HEK293 (cell line): ENCODE measurements at regions not wholly inside any gene's neighbourhood (a gene's known extent, or its start where the extent isn't known, plus 50 kb on each side); places are given as distances from the start of the nearest gene placed in this dataset.

Experiments used
- CTCF ChIA-PET: fragments of 350-600 bp; formaldehyde crosslinking; extraction: SDS; loops from one replicate; lab custom pipeline; 2021; ENCODE audit warnings: antibody characterized with exemption; lab: Yijun Ruan, JAX
- POLR2A ChIA-PET: fragments of 300-600 bp; formaldehyde crosslinking; extraction: SDS; loops from one replicate; lab custom pipeline; 2020; ENCODE audit warnings: antibody characterized with exemption, inconsistent platforms; lab: Yijun Ruan, JAX
- H3K27ac ChIP-seq: fragments of 200-500 bp; sonication (Bioruptor generic); 2 replicates; pipeline ENCODE4 v1.5.1; 2014; ENCODE audit warnings: low read depth, low read length, control low read depth, inconsistent platforms; ENCODE audit errors: extremely low read depth
- H3K36me3 ChIP-seq, 2 experiments: fragments of 200-500 bp in 1 of 2; sonication (Bioruptor generic) in 1 of 2; 1 replicate in 1 of 2; 2 replicates in 1 of 2; pipeline ENCODE4 v1.5.1; 2014 to 2017; ENCODE audit warnings: inconsistent platforms in 2 of 2, low read length in 2 of 2; ENCODE audit not compliant: control insufficient read depth in 2 of 2, insufficient read depth in 1 of 2
- H3K4me1 ChIP-seq: fragments of 200-500 bp; sonication (Bioruptor generic); 2 replicates; pipeline ENCODE4 v1.5.1; 2014; ENCODE audit warnings: mild to moderate bottlenecking, low read length, inconsistent platforms; ENCODE audit not compliant: control insufficient read depth, insufficient read depth
- H3K4me3 ChIP-seq: 2 replicates; pipeline ENCODE4 v1.5.1; 2011; ENCODE audit warnings: low read depth, mild to moderate bottlenecking, control low read depth, low read length, moderate library complexity
- H3K9me3 ChIP-seq: fragments of 200-500 bp; sonication (Bioruptor generic); 2 replicates; pipeline ENCODE4 v1.5.1; 2014; ENCODE audit warnings: low read depth, low read length, inconsistent platforms; ENCODE audit not compliant: control insufficient read depth, insufficient read depth
- BCL6B ChIP-seq: fragments of 450-650 bp; formaldehyde crosslinking; IDR thresholded peaks from 2 replicates; pipeline ENCODE4 v1.5.1; 2017; ENCODE audit warnings: missing biosample characterization, missing genetic modification characterization
- PRDM1 ChIP-seq: fragments of 450-650 bp; formaldehyde crosslinking; IDR thresholded peaks from 2 replicates; pipeline ENCODE4; 2016; ENCODE audit warnings: missing biosample characterization, missing genetic modification characterization
- ZBTB11 ChIP-seq: fragments of 450-650 bp; formaldehyde crosslinking; conservative IDR thresholded peaks from 2 replicates; pipeline ENCODE4 v1.5.1; 2016; ENCODE audit warnings: low read depth, missing biosample characterization, missing genetic modification characterization
- ZNF114 ChIP-seq: fragments of 450-650 bp; formaldehyde crosslinking; IDR thresholded peaks from 2 replicates; pipeline ENCODE4 v1.5.0; 2017; ENCODE audit warnings: missing biosample characterization, missing genetic modification characterization
- ZNF221 ChIP-seq: fragments of 450-650 bp; formaldehyde crosslinking; IDR thresholded peaks from 2 replicates; pipeline ENCODE4 v1.5.1; 2017; ENCODE audit warnings: missing biosample characterization, missing genetic modification characterization, borderline replicate concordance
- ZNF23 ChIP-seq: fragments of 450-650 bp; formaldehyde crosslinking; IDR thresholded peaks from 2 replicates; pipeline ENCODE4 v1.5.1; 2016; ENCODE audit warnings: missing biosample characterization, missing genetic modification characterization, borderline replicate concordance
- ZNF26 ChIP-seq: fragments of 450-650 bp; formaldehyde crosslinking; IDR thresholded peaks from 2 replicates; pipeline ENCODE4 v1.5.1; 2016; ENCODE audit warnings: missing biosample characterization, missing genetic modification characterization
- ZNF302 ChIP-seq: fragments of 450-650 bp; formaldehyde crosslinking; IDR thresholded peaks from 2 replicates; pipeline ENCODE4 v1.5.1; 2016; ENCODE audit warnings: missing biosample characterization, missing genetic modification characterization, low read depth
- ZNF335 ChIP-seq: fragments of 450-650 bp; formaldehyde crosslinking; conservative IDR thresholded peaks from 2 replicates; pipeline ENCODE4 v1.5.1; 2016; ENCODE audit warnings: missing biosample characterization, missing genetic modification characterization
- ZNF404 ChIP-seq: fragments of 450-650 bp; formaldehyde crosslinking; IDR thresholded peaks from 2 replicates; pipeline ENCODE4 v1.5.1; 2017; ENCODE audit warnings: missing biosample characterization, missing genetic modification characterization
- ZNF426 ChIP-seq: fragments of 450-650 bp; formaldehyde crosslinking; IDR thresholded peaks from 2 replicates; pipeline ENCODE4 v1.5.1; 2017; ENCODE audit warnings: missing biosample characterization, missing genetic modification characterization, mild to moderate bottlenecking, inconsistent platforms, moderate library complexity
- ZNF529 ChIP-seq: fragments of 450-650 bp; formaldehyde crosslinking; IDR thresholded peaks from 2 replicates; pipeline ENCODE4 v1.5.1; 2017; ENCODE audit warnings: missing genetic modification characterization, missing biosample characterization; ENCODE audit not compliant: insufficient replicate concordance
- ZNF530 ChIP-seq: fragments of 450-650 bp; formaldehyde crosslinking; IDR thresholded peaks from 2 replicates; pipeline ENCODE4 v1.5.1; 2016; ENCODE audit warnings: low read depth, missing biosample characterization, missing genetic modification characterization
- ZSCAN18 ChIP-seq: fragments of 450-650 bp; formaldehyde crosslinking; IDR thresholded peaks from 2 replicates; pipeline ENCODE4 v1.5.1; 2016; ENCODE audit warnings: missing biosample characterization, missing genetic modification characterization
- ZXDB ChIP-seq: fragments of 450-650 bp; formaldehyde crosslinking; IDR thresholded peaks from 2 replicates; pipeline ENCODE4 v1.5.1; 2016; ENCODE audit warnings: missing biosample characterization, missing genetic modification characterization

GRCh38 chr6:92124200-92124651, 1295.1 kb downstream of the EPHA7 start:
- ChIA-PET POLR2A (no interaction called here), CTCF (interaction anchor here (0.7 kb wide), 1 partner anchor 10 kb away, joined by 4 read pairs; no protein-coding TSS in a partner anchor)
- Histone ChIP-seq H3K27ac (no peak overlapping the region), H3K4me3 (no peak overlapping the region), H3K4me1 (no peaks in the 10 kb centered on the region), H3K36me3 (no peaks in the 10 kb centered on the region), H3K9me3 (no peaks in the 10 kb centered on the region)
- TF ChIP-seq ZBTB11 (tag by site-specific recombination) (no peak), ZXDB (tag by site-specific recombination) (no peak), ZNF530 (tag by site-specific recombination) (no peak), ZNF23 (tag by site-specific recombination) (no peak), ZNF426 (no peak), ZNF302 (tag by site-specific recombination) (no peak)

- ChIA-PET CTCF (interaction anchor here (0.6 to 0.9 kb wide), 6 partner anchors 275 to 1637 kb away, joined by 3 to 5 read pairs (median 3); no protein-coding TSS in a partner anchor), POLR2A (no interaction called here)
Observed at GRCh38 chr6:92122746-92123145, 1296.6 kb downstream of the EPHA7 start.

GRCh38 chr6:92121228-92121627, 1298.1 kb downstream of the EPHA7 start:
- H3K36me3 ChIP-seq = no peaks in the 10 kb centered on the region
- H3K4me1 ChIP-seq = no peaks in the 10 kb centered on the region
- TF ChIP-seq PRDM1 (tag by site-specific recombination) (no peak), ZNF114 (no peak), ZSCAN18 (tag by site-specific recombination) (no peak), BCL6B (no peak), ZNF26 (tag by site-specific recombination) (no peak), ZNF404 (tag by site-specific recombination) (no peak)
- H3K4me3 ChIP-seq = no peak overlapping the region
- H3K9me3 ChIP-seq = no peaks in the 10 kb centered on the region
- ChIA-PET CTCF (interaction anchor here (0.7 to 1.8 kb wide), 6 partner anchors 11 to 1180 kb away, joined by 3 to 9 read pairs (median 3); no protein-coding TSS in a partner anchor), POLR2A (no interaction called here)
- no peak overlapping the region for H3K27ac ChIP-seq

More at GRCh38 chr6:92122746-92123145, 1296.6 kb downstream of the EPHA7 start:
- Histone ChIP-seq H3K9me3 (no peaks in the 10 kb centered on the region), H3K4me3 (no peak overlapping the region), H3K36me3 (no peaks in the 10 kb centered on the region), H3K27ac (no peak overlapping the region), H3K4me1 (no peaks in the 10 kb centered on the region)
- no peak for TF ChIP-seq ZNF221
- TF ChIP-seq ZNF335 (tag by site-specific recombination) = no peak
- no peak for TF ChIP-seq ZNF26 (tag by site-specific recombination)
- TF ChIP-seq ZNF529 (tag by site-specific recombination) = no peak
